Skin epidermis (tissue), 12 donors: ENCODE measurements at regions not wholly inside any gene's neighbourhood (a gene's known extent, or its start where the extent isn't known, plus 50 kb on each side); places are given as distances from the start of the nearest gene placed in this dataset.
"Not testable (repeated sequence)": the region's sequence is repeated elsewhere in the genome, so short reads cannot be mapped to it uniquely, and the experiment has no call there.

Source experiments
- H3K27ac ChIP-seq, 21 experiments: fragments of 200-600 bp; sonication (generic) in 11 of 21; one replicate each; pipeline ENCODE4 v1.5.0; 2020; ENCODE audit warnings: mild to moderate bottlenecking in 3 of 21, inconsistent platforms in 2 of 21, moderate library complexity in 2 of 21
- H3K4me3 ChIP-seq, 7 experiments: fragments of 200-600 bp; sonication (generic) in 2 of 7; one replicate each; pipeline ENCODE4 v1.5.0; 2020; ENCODE audit warnings: inconsistent platforms in 2 of 7, mild to moderate bottlenecking in 2 of 7, moderate library complexity in 1 of 7

- H3K27ac ChIP-seq: no peak overlapping the region
- no peak overlapping the region for H3K4me3 ChIP-seq
These were observed 373.4 kb upstream of the ACO1 start for GRCh38 chr9:32011049-32011448.

DNA sequence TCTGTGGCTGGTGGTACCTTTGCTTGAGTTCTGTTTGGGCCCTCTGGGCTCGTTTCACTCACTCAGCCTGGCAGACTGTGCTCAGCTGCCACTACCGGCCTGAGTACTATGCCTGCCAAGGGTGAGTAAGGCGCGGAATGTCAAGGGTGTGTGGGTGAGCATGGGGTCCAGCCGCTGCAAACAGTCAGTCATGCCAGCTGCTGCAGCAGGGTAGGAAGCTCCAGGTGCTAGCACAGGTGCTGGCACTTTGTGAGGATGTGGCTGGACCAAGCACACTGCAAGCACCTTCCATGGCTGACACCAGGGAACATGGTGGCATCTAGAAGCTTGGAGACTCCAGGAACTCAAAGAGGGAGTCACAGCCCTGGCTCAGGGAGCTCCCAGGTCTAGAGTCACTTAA, 368.6 kb upstream of the ACO1 start:
- H3K27ac ChIP-seq: no peak overlapping the region
- no peak overlapping the region for H3K4me3 ChIP-seq

DNA sequence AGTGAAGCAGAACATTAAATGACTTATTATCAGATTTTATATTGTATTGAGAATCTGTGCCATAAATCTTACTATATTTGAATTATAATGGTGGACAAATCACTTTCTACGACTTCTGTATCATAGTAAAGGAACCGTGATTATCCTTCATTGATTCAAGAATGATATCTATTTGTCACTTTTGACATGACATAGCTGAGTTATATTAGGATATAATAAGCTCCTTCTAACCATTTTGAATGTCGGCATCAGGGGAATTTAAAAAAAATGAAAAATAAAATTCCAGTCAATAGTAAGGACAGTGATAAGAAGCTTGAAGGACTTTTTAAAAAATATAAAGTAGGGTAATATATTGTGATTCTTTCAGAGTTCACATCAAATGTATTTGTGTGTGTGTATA, 338.9 kb upstream of the ACO1 start:
- no peak overlapping the region for H3K4me3 ChIP-seq
- H3K27ac ChIP-seq: no peak overlapping the region

DNA sequence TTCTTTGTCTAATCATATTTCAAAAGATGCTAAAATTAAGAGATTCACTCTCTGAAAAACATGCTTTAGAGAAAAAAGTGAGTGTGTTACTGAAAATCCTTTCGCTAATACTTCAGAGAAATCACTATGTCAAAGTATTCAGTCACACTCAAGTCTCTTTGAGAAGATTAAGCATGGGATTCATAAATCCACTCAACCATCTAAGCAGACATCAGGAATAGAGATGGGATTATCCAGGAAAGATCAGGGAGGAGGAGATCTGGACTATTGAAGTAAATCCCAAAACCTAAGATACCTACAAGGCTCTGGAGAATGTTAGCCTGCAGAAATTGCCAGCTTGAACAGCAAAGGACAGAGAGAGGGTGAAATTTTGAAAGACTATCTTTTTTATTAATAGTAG, 317.2 kb upstream of the ACO1 start:
- H3K4me3 ChIP-seq: no peak overlapping the region

GRCh38 chr9:32069169-32069813, 315.2 kb upstream of the ACO1 start:
- no peak overlapping the region for H3K4me3 ChIP-seq
- no peak overlapping the region for H3K27ac ChIP-seq

More for the DNA sequence above, 317.2 kb upstream of the ACO1 start:
- H3K27ac ChIP-seq: no peak overlapping the region

DNA sequence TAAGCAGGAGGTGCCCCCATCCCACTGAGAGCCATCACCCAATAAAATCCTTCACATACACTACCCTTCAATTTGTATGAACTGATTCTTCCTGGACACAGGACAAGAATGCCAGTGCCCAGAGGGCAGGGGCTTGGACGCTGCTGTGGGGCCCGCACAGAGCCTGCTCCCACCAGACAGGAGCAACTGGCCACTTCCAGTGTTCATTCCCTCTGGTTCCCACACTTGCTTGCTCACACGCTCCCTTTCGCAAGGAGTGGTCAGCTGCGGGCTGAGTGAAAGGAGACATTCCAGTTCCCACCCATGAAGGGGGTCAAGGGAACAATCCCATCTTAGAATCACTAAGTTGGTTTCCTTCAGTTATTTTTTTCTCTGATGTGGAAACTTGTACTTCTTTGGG, 314.5 kb upstream of the ACO1 start:
- Histone ChIP-seq H3K27ac (no peak overlapping the region), H3K4me3 (no peak overlapping the region)

- H3K27ac ChIP-seq: no peak overlapping the region
- no peak overlapping the region for H3K4me3 ChIP-seq
These were observed 311.9 kb upstream of the ACO1 start for GRCh38 chr9:32072570-32072969.

GRCh38 chr9:32092031-32092430, 292.4 kb upstream of the ACO1 start:
- Histone ChIP-seq H3K27ac (no peak overlapping the region), H3K4me3 (no peak overlapping the region)

DNA sequence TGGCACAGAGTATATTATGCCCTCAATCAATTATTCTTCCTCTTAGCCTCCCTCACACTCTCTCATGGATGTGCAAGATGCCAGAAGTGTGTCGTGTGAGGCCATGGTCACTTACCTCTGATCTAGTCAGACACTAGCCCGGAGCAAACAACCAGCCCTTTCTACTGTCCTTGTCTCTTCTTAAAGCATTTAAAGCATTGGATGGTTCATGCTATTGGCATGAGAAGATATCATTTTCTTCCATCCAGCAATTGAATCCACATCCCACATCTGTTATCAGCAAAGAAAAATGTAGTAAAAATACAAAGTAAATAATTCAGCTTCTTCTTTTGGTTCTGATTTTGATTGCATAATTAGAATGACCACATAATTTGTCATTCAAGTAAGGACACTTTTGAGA, 267.2 kb upstream of the ACO1 start:
- Histone ChIP-seq H3K4me3 (no peak overlapping the region), H3K27ac (no peak overlapping the region)

DNA sequence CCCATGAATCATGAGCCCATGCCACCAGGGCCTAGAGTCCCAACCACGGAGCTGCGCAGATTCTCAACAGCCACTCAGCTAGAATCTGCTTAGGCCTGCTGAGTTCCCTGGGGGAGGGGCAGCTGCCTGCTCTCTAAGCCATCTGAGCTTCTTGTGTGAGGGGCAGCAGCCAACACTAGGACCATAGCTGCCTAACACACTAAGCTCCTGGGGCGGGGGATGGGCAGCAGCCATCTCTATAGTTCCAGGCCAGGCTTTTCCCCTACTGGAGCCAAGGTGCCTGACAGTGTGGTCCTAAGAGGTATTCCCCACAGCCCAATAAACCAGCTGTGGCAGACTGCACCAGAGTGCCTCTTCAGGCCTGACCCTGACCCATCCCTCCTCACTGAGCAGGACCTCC, 255.9 kb upstream of the ACO1 start:
- no peak overlapping the region for H3K4me3 ChIP-seq
- H3K27ac ChIP-seq: no peak overlapping the region

DNA sequence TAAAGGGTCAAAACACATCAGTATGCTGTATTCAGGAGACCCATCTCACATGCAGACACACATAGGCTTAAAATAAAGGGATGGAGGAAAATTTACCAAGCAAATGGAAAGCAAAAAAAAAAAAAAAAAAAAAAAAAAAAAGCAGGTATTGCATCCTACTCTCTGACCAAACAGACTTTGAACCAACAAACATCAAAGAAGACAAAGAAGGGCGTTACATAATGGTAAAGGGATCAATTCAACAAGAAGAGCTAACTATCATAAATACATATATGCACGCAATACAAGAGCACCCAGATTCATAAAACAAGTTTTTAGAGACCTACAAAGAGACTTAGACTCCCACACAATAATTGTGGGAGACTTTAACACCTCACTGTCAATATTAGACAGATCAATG, 253.7 kb upstream of the ACO1 start:
- H3K27ac ChIP-seq, H3K4me3 ChIP-seq: not testable (repeated sequence)

- Histone ChIP-seq H3K27ac (no peak overlapping the region), H3K4me3 (no peak overlapping the region)
These were observed 247.6 kb upstream of the ACO1 start for GRCh38 chr9:32136700-32137339.

DNA sequence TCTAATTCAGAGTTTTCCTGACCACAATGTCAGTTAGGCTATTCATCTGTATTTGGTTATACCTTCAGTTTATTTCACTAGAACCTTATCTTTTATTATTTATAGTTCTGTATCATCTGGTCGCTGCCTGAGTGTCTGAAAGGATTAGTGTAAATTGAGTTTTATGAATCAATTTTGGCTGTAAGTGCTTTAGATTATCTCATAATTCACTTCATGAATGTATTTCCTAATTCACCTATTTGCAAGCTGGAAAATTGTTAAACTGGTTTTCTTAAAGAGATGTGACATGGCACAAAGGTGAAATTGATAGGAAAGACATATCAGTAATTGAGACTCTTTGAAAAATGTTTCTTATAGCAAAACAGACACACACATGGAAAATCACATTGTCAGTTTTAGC, 242.4 kb upstream of the ACO1 start:
- no peak overlapping the region for H3K4me3 ChIP-seq
- H3K27ac ChIP-seq: no peak overlapping the region

- not testable (repeated sequence) for H3K4me3 ChIP-seq, H3K27ac ChIP-seq
These were observed 235.9 kb upstream of the ACO1 start for GRCh38 chr9:32148553-32148952.

- Histone ChIP-seq H3K27ac (no peak overlapping the region), H3K4me3 (no peak overlapping the region)
These were observed 223.2 kb upstream of the ACO1 start for GRCh38 chr9:32161209-32161608.

- H3K4me3 ChIP-seq: no peak overlapping the region
- no peak overlapping the region for H3K27ac ChIP-seq
These were observed 222.7 kb upstream of the ACO1 start for GRCh38 chr9:32161720-32162119.

DNA sequence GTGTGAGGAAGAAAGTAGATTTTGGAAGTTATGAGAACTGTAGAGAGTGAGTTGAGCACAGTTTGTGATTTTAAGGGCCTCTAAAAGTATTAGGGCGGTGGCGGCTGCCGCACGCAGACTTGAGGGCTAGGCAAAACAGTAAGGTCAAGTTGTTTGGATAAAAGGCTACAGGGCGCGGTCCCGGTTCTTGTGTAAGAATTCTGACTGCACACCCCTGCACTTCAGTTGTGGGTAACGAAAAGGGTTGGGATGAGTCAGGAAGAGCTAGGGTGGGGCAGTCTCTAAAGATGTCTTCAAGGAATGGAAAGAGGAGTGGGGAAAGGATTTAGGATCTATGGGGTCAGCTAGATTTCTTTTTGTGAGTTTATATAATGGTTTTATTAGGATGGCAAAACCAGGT, 218.1 kb upstream of the ACO1 start:
- not testable (repeated sequence) for H3K4me3 ChIP-seq, H3K27ac ChIP-seq

- H3K27ac ChIP-seq: no peak overlapping the region
- H3K4me3 ChIP-seq: no peak overlapping the region
These were observed 213.1 kb upstream of the ACO1 start for GRCh38 chr9:32171339-32171738.

- Histone ChIP-seq H3K27ac (no peak overlapping the region), H3K4me3 (no peak overlapping the region)
These were observed 212.2 kb upstream of the ACO1 start for GRCh38 chr9:32172256-32172655.

DNA sequence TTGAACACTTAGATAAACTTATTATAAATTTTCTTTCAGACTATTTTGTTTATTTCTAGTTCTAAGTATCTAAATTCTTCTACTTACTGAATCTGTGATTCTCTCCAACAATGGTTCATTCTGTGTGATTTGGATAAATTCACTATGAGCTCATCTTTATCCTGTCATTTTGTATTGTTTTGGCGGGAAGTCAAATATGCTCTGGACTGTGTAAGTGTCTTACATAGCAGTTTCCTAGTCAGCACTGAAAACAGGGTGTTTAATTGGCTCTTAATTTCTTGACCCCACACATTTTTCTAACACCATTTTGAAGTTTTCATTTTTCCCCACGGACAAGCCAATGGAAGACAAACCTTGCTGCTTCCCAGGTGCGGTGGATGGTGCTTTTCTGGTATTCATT, 207.0 kb upstream of the ACO1 start:
- Histone ChIP-seq H3K4me3 (no peak overlapping the region), H3K27ac (no peak overlapping the region)

GRCh38 chr9:32180597-32180996, 203.8 kb upstream of the ACO1 start:
- no peak overlapping the region for H3K27ac ChIP-seq

DNA sequence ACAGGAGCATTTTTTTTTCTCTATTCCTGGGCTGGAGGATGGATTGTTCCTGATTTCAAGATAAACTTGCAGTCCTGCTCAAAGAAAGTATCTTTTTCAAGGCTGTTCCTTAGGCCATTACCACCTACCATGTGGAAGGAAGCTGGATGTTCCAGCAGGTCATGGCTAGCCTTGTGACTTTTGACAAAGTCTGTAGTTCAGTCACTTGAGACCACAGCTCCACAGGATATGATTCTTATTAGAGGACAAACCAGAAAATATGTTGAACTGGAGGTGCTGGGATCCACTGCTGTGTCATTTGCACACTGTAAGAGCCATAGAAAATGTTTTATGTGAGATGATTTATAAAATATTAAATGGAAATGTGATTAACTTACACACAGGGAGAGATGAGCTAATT, 184.2 kb upstream of the ACO1 start:
- Histone ChIP-seq H3K27ac (no peak overlapping the region), H3K4me3 (no peak overlapping the region)

More at GRCh38 chr9:32180597-32180996, 203.8 kb upstream of the ACO1 start:
- no peak overlapping the region for H3K4me3 ChIP-seq
